AG08396 (cell line): ENCODE measurements at regions not wholly inside any gene's neighbourhood (a gene's known extent, or its start where the extent isn't known, plus 50 kb on each side); places are given as distances from the start of the nearest gene placed in this dataset.
"Not testable (repeated sequence)": the region's sequence is repeated elsewhere in the genome, so short reads cannot be mapped to it uniquely, and the experiment has no call there.

Experiments used
- DNase-seq: peaks from one replicate; pipeline ENCODE4 v3.0.0; 2012; ENCODE audit warnings: low spot score, mixed read lengths

- DNase-seq, result no peak
Observed at GRCh38 chr4:137468836-137469235, 63.5 kb downstream of the PCDH18 start.

GRCh38 chr4:137467537-137467936, 64.8 kb downstream of the PCDH18 start:
- DNase-seq, result no peak

GRCh38 chr4:137463377-137464003, 68.8 kb downstream of the PCDH18 start:
- DNase-seq, result no peak

- DNase-seq, result no peak
Observed at GRCh38 chr4:137455647-137456321, 76.5 kb downstream of the PCDH18 start.

GRCh38 chr4:137454767-137455166, 77.5 kb downstream of the PCDH18 start:
- no peak for DNase-seq

- no peak for DNase-seq
Observed at GRCh38 chr4:137452799-137453198, 79.5 kb downstream of the PCDH18 start.

- no peak for DNase-seq
Observed at GRCh38 chr4:137451172-137451825, 81.0 kb downstream of the PCDH18 start.

- no peak for DNase-seq
Observed at GRCh38 chr4:137448402-137448801, 83.9 kb downstream of the PCDH18 start.

- DNase-seq, result no peak
Observed at GRCh38 chr4:137446071-137446470, 86.2 kb downstream of the PCDH18 start.

GRCh38 chr4:137443031-137443800, 89.1 kb downstream of the PCDH18 start:
- no peak for DNase-seq

GRCh38 chr4:137432446-137433311, 99.6 kb downstream of the PCDH18 start:
- no peak for DNase-seq

GRCh38 chr4:137430171-137430570, 102.1 kb downstream of the PCDH18 start:
- no peak for DNase-seq

GRCh38 chr4:137427411-137427810, 104.9 kb downstream of the PCDH18 start:
- DNase-seq, result no peak

- no peak for DNase-seq
Observed at GRCh38 chr4:137425281-137425680, 107.0 kb downstream of the PCDH18 start.

- no peak for DNase-seq
Observed at GRCh38 chr4:137422666-137423065, 109.6 kb downstream of the PCDH18 start.

GRCh38 chr4:137421796-137422195, 110.5 kb downstream of the PCDH18 start:
- no peak for DNase-seq

GRCh38 chr4:137420901-137421396, 111.3 kb downstream of the PCDH18 start:
- no peak for DNase-seq

GRCh38 chr4:137417676-137418075, 114.6 kb downstream of the PCDH18 start:
- DNase-seq, result no peak

- DNase-seq, result no peak
Observed at GRCh38 chr4:137414802-137415201, 117.5 kb downstream of the PCDH18 start.

- no peak for DNase-seq
Observed at GRCh38 chr4:137408527-137409177, 123.6 kb downstream of the PCDH18 start.

GRCh38 chr4:137405833-137406232, 126.5 kb downstream of the PCDH18 start:
- not testable (repeated sequence) for DNase-seq
